ENCODE measurements at regions not wholly inside any gene's neighbourhood (a gene's known extent, or its start where the extent isn't known, plus 50 kb on each side); places are given as distances from the start of the nearest gene placed in this dataset.

- TF ChIP-seq CTCF (IDR thresholded peaks at IDR 0.05; ENCODE audit: borderline replicate concordance, extremely low read depth, low read length, poor library complexity, severe bottlenecking), result no peak
- no peak for TF ChIP-seq EZH2 (IDR thresholded peaks at IDR 0.05; ENCODE audit: borderline replicate concordance, low read depth, low read length, severe bottlenecking)
Observed at GRCh38 chr15:81633889-81634288, 259.9 kb upstream of the TMC3 start.

Data from DND-41 (cell line).